H1 (cell line): ENCODE measurements at regions not wholly inside any gene's neighbourhood (a gene's known extent, or its start where the extent isn't known, plus 50 kb on each side); places are given as distances from the start of the nearest gene placed in this dataset.

Experiments used
- CTCF ChIA-PET: fragments of 300-600 bp; sonication (Branson Sonifier 250); formaldehyde crosslinking; loops from one replicate; lab custom pipeline; 2021; ENCODE audit not compliant: partially characterized antibody; lab: Charles Lee
- POLR2A ChIA-PET: fragments of 300-600 bp; sonication (Branson Sonifier 250); formaldehyde crosslinking; loops from one replicate; lab custom pipeline; 2021; ENCODE audit warnings: inconsistent platforms; ENCODE audit not compliant: partially characterized antibody; lab: Charles Lee
- DNase-seq, 2 experiments: peaks; one replicate each; pipeline versions ENCODE4 v3.0.0 to v3.0.0-alpha.2; 2010 to 2022; ENCODE audit warnings: low spot score in 2 of 2, low read depth in 1 of 2, mixed read lengths in 1 of 2
- FAIRE-seq: peaks from 2 replicates; lab custom pipeline; 2011; peaks lifted over from hg19 to GRCh38; lab: Jason Lieb, UNC
- H2AFZ ChIP-seq: 2 replicates; pipeline ENCODE4 v1.8.1; 2012; ENCODE audit warnings: low read length, inconsistent platforms
- H2AK5ac ChIP-seq: 2 replicates; pipeline ENCODE4 v1.6.1; 2013; ENCODE audit warnings: low read depth, low read length
- H2BK120ac ChIP-seq: replicated peaks from 2 replicates; pipeline ENCODE3; 2013; ENCODE audit warnings: low read depth, low read length, inconsistent platforms
- H2BK12ac ChIP-seq: 2 replicates; pipeline ENCODE4 v1.6.1; 2013; ENCODE audit warnings: low read depth, low read length
- H2BK15ac ChIP-seq: 2 replicates; pipeline ENCODE4 v1.6.1; 2013; ENCODE audit warnings: low read length
- H2BK20ac ChIP-seq: 2 replicates; pipeline ENCODE4 v1.6.1; 2013; ENCODE audit warnings: low read length
- H2BK5ac ChIP-seq: 2 replicates; pipeline ENCODE4 v1.6.1; 2013; ENCODE audit warnings: low read depth, low read length
- H3K14ac ChIP-seq: 2 replicates; pipeline ENCODE4 v1.6.1; 2013; ENCODE audit warnings: inconsistent platforms; ENCODE audit not compliant: insufficient read length
- H3K18ac ChIP-seq: 2 replicates; pipeline ENCODE4 v1.6.1; 2013; ENCODE audit warnings: low read length; ENCODE audit errors: extremely low read depth
- H3K23ac ChIP-seq: 2 replicates; pipeline ENCODE4 v1.6.1; 2013; ENCODE audit warnings: inconsistent platforms; ENCODE audit not compliant: insufficient read length
- H3K23me2 ChIP-seq: 2 replicates; pipeline ENCODE4 v1.6.1; 2013; ENCODE audit warnings: low read depth, low read length
- H3K27ac ChIP-seq: 2 replicates; pipeline ENCODE4 v1.6.1; 2011; ENCODE audit warnings: low read depth, low read length, inconsistent platforms
- H3K27me3 ChIP-seq, 4 experiments: replicated peaks in 1 of 4; 1 replicate in 1 of 4; 2 replicates in 3 of 4; pipeline versions ENCODE4 v1.6.1 to v1.8.1; 2011 to 2013; ENCODE audit warnings: low read length in 3 of 4, mild to moderate bottlenecking in 3 of 4, inconsistent platforms in 2 of 4, mixed read lengths in 2 of 4, moderate library complexity in 1 of 4; ENCODE audit not compliant: control insufficient read depth in 3 of 4, insufficient read depth in 3 of 4; ENCODE audit errors: extremely low read depth in 1 of 4
- H3K36me3 ChIP-seq, 4 experiments: 2 replicates each; pipeline versions ENCODE4 v1.6.1 to v1.8.1; 2011 to 2013; ENCODE audit warnings: mild to moderate bottlenecking in 4 of 4, low read length in 3 of 4, moderate library complexity in 2 of 4, control low read depth in 1 of 4, inconsistent platforms in 1 of 4; ENCODE audit not compliant: insufficient read depth in 4 of 4, control insufficient read depth in 2 of 4
- H3K4ac ChIP-seq: replicated peaks from 2 replicates; pipeline ENCODE3; 2013; ENCODE audit warnings: low read length, low read depth, mixed read lengths, inconsistent platforms; ENCODE audit not compliant: insufficient read length
- H3K4me1 ChIP-seq, 4 experiments: replicated peaks in 1 of 4; 1 replicate in 1 of 4; 2 replicates in 3 of 4; pipeline versions ENCODE4 v1.6.1 to v1.8.1; 2011 to 2013; ENCODE audit warnings: low read length in 3 of 4, inconsistent platforms in 2 of 4, mixed read lengths in 1 of 4; ENCODE audit not compliant: insufficient read depth in 4 of 4, control insufficient read depth in 3 of 4
- H3K4me2 ChIP-seq, 2 experiments: 2 replicates each; pipeline versions ENCODE4 v1.6.1 to v1.8.1; 2011 to 2013; ENCODE audit warnings: low read depth in 2 of 2, low read length in 2 of 2, control low read depth in 1 of 2, inconsistent platforms in 1 of 2, mild to moderate bottlenecking in 1 of 2; ENCODE audit not compliant: insufficient read depth in 1 of 2
- H3K4me3 ChIP-seq, 4 experiments: fragments of 200-600, 300-600 bp in 1 of 4; sonication (generic), shearing (Covaris generic), sonication (Bioruptor Twin) in 1 of 4; 2 replicates each; pipeline versions ENCODE4 v1.5.1 to v1.8.1; 2011 to 2016; ENCODE audit warnings: low read length in 4 of 4, low read depth in 3 of 4, control low read depth in 2 of 4, inconsistent platforms in 2 of 4, mild to moderate bottlenecking in 2 of 4, mixed read lengths in 1 of 4, moderate library complexity in 1 of 4; ENCODE audit not compliant: insufficient read depth in 2 of 4; ENCODE audit errors: extremely low read depth in 1 of 4
- H3K56ac ChIP-seq: replicated peaks from 2 replicates; pipeline ENCODE3; 2013; ENCODE audit warnings: low read depth, mild to moderate bottlenecking, mixed read lengths, low read length, inconsistent platforms; ENCODE audit not compliant: insufficient read length
- H3K79me1 ChIP-seq: 2 replicates; pipeline ENCODE4 v1.6.1; 2013; ENCODE audit warnings: low read depth, low read length, control low read depth
- H3K79me2 ChIP-seq, 2 experiments: 2 replicates each; pipeline versions ENCODE4 v1.6.1 to v1.8.1; 2012 to 2013; ENCODE audit warnings: low read length in 2 of 2, mild to moderate bottlenecking in 2 of 2, inconsistent platforms in 1 of 2; ENCODE audit not compliant: insufficient read depth in 2 of 2, control insufficient read depth in 1 of 2
- H3K9ac ChIP-seq, 4 experiments: replicated peaks in 1 of 4; 1 replicate in 1 of 4; 2 replicates in 3 of 4; pipeline versions ENCODE4 v1.6.1 to v1.8.1; 2011 to 2013; ENCODE audit warnings: low read depth in 3 of 4, low read length in 3 of 4, control low read depth in 2 of 4, mild to moderate bottlenecking in 2 of 4, moderate library complexity in 2 of 4, inconsistent platforms in 1 of 4; ENCODE audit errors: extremely low read depth in 1 of 4
- H3K9me3 ChIP-seq, 2 experiments: 2 replicates each; pipeline versions ENCODE4 v1.6.1 to v1.8.1; 2012 to 2013; ENCODE audit warnings: mild to moderate bottlenecking in 2 of 2, moderate library complexity in 2 of 2, control low read depth in 1 of 2, inconsistent platforms in 1 of 2, low read depth in 1 of 2, low read length in 1 of 2, mixed read lengths in 1 of 2; ENCODE audit not compliant: insufficient read depth in 2 of 2
- H4K20me1 ChIP-seq, 2 experiments: replicated peaks in 1 of 2; 2 replicates each; pipeline versions ENCODE3 to v1.8.1; 2011 to 2013; ENCODE audit warnings: inconsistent platforms in 2 of 2, low read length in 2 of 2, mild to moderate bottlenecking in 1 of 2; ENCODE audit not compliant: insufficient read depth in 2 of 2, control insufficient read depth in 1 of 2
- H4K5ac ChIP-seq: 2 replicates; pipeline ENCODE4 v1.6.1; 2013; ENCODE audit warnings: low read length, low read depth, mixed read lengths, inconsistent platforms; ENCODE audit not compliant: insufficient read length
- H4K8ac ChIP-seq: 2 replicates; pipeline ENCODE4 v1.8.0; 2013; ENCODE audit warnings: mild to moderate bottlenecking, moderate library complexity, low read length, inconsistent platforms; ENCODE audit not compliant: insufficient read depth; ENCODE audit errors: extremely low read depth
- H4K91ac ChIP-seq: replicated peaks from 2 replicates; pipeline ENCODE3; 2013; ENCODE audit warnings: low read length, mixed read lengths, inconsistent platforms; ENCODE audit not compliant: insufficient read length
- WGBS, 2 experiments: shearing (Covaris generic) in 1 of 2; methylation state at CpG; one replicate each; pipeline versions ENCODE4 v1.1.6 to v1.1.7; 2013 to 2015; ENCODE audit warnings: low lambda C conversion rate in 2 of 2, mixed read lengths in 2 of 2, inconsistent platforms in 1 of 2, low coverage in 1 of 2, missing lambda C conversion rate in 1 of 2; ENCODE audit not compliant: insufficient replicate concordance in 2 of 2, insufficient coverage in 1 of 2, insufficient read length in 1 of 2; ENCODE audit errors: extremely low coverage in 1 of 2, missing lambda C conversion rate in 1 of 2; 5-methylcytosine and 5-hydroxymethylcytosine counted together

DNA sequence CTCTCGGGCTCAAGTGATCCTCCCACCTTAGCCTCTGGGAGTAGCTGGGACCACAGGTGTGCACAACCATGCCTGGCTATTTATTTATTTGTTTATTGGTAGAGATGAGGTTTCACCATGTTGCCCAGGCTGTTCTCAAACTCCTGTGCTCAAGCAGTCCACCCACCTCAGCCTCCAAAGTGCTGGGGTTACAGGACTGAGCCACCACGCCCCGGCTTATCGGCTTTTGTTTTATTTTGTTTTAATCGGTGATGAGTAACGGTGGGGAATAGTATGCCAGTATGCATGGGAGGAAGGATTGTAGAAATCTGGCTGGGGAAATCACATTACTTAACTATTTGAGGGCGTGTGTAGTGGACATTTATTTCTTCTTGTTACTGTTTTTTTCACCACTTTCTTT is 451.0 kb upstream of the GOLIM4 start:
- Histone ChIP-seq H3K14ac (no peak overlapping the region), H3K4me1 (peaks cover 2 to 9% (median 4%) of the 10 kb centered on the region in 4 experiments; a peak in 4 of 7 replicates), H3K23me2 (no peaks in the 10 kb centered on the region; the same call in 1 of the 2 replicates), H2AK5ac (no peak overlapping the region), H3K79me2 (no peaks in the 10 kb centered on the region), H3K9ac (no peak overlapping the region), H3K4ac (no peak overlapping the region), H2BK5ac (0 out of 2 replicates have a peak overlapping the region, but pooled peaks have one; percentile 16), H3K4me3 (no peak overlapping the region), H4K20me1 (no peaks in the 10 kb centered on the region), H2BK120ac (no peak overlapping the region), H3K27ac (no peak overlapping the region), H4K5ac (no peak overlapping the region), H3K18ac (no peak overlapping the region), H2BK15ac (no peak overlapping the region), H3K23ac (no peak overlapping the region), H4K91ac (no peak overlapping the region), H3K4me2 (no peak overlapping the region), H3K36me3 (no peaks in the 10 kb centered on the region), H2BK12ac (no peak overlapping the region), H3K79me1 (no peaks in the 10 kb centered on the region), H3K27me3 (no peaks in the 10 kb centered on the region), H3K56ac (no peak overlapping the region), H2AFZ (no peak overlapping the region), H2BK20ac (no peak overlapping the region), H4K8ac (no peak overlapping the region), H3K9me3 (no peaks in the 10 kb centered on the region)
- WGBS, 2 experiments = 95% methylated on average over 7 of the region's 7 CpGs; no CpG with 5 or more reads in 1 of the 2 experiments
- POLR2A ChIA-PET = interaction anchor here (1.5 kb wide), 1 partner anchor 16 kb away, joined by 3 read pairs; no protein-coding TSS in a partner anchor
- DNase-seq = no peak
- no peak for FAIRE-seq
- CTCF ChIA-PET = interaction anchor here (1.3 to 2.5 kb wide), 4 partner anchors 10 to 74 kb away, joined by 3 to 11 read pairs (median 4); no protein-coding TSS in a partner anchor
